ENCODE measurements at regions not wholly inside any gene's neighbourhood (a gene's known extent, or its start where the extent isn't known, plus 50 kb on each side); places are given as distances from the start of the nearest gene placed in this dataset.

GRCh38 chr15:39400821-39401550 lies 179.9 kb upstream of the THBS1 start:
- Histone ChIP-seq H3K27me3 (ENCODE audit: insufficient read depth, low read depth, low read length) (no peaks in the 10 kb centered on the region), H3K9me3 (ENCODE audit: low read length) (no peaks in the 10 kb centered on the region), H3K36me3 (ENCODE audit: insufficient read depth, low read length) (no peaks in the 10 kb centered on the region), H3K4me2 (ENCODE audit: low read length) (no peak overlapping the region), H4K20me1 (ENCODE audit: insufficient read depth) (no peaks in the 10 kb centered on the region), H3K9ac (ENCODE audit: low read length) (no peak overlapping the region), H3K9me2 (ENCODE audit: insufficient read depth, low read length) (no peaks in the 10 kb centered on the region), H3K4me3 (ENCODE audit: low read length) (no peak overlapping the region), H3F3A (ENCODE audit: insufficient read depth, low read length, poor library complexity, severe bottlenecking) (no peaks in the 10 kb centered on the region), H2AFZ (ENCODE audit: low read depth, low read length) (no peak overlapping the region), H3K79me2 (replicated peaks; ENCODE audit: insufficient read depth, low read length) (no peaks in the 10 kb centered on the region), H3K27ac (ENCODE audit: low read length) (no peak overlapping the region)
- TF ChIP-seq TAF1 (IDR thresholded peaks at IDR 0.05; ENCODE audit: low read depth) (no peak), POLR2AphosphoS5 (IDR thresholded peaks at IDR 0.05) (no peak), EZH2 (IDR thresholded peaks at IDR 0.05; ENCODE audit: borderline replicate concordance, insufficient read depth, low read length, poor library complexity, severe bottlenecking) (no peak), MXI1 (conservative IDR thresholded peaks at IDR 0.05; ENCODE audit: poor library complexity, severe bottlenecking) (no peak), RAD21 (conservative IDR thresholded peaks at IDR 0.05) (no peak)

DNA sequence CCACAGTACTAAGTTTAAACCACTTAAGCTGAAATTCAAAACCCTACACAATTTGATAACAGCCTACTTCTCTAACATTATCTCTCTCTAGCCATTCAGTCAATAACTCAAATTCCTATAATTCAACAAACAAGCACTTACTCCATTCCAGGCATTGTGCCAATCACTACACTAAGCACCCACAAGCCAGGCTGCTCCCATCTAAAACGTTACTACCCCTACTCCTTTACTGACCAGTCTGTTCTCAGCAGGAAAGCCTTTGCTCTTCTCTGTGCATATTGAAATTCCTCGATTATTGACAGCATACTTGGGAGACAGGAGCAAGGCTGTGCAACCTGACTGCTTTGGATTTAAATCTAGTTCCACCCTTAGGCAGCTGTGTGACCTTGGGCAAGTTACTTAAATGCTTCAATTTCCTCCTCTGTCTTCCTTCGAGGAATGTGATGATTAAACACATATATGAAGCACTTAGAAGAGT lies 177.2 kb upstream of the THBS1 start:
- no peaks in the 10 kb centered on the region for H3K27me3 ChIP-seq (ENCODE audit: insufficient read depth, low read depth, low read length)
- H3K4me2 ChIP-seq (ENCODE audit: low read length) = no peak overlapping the region
- TF ChIP-seq, protein P1, sequence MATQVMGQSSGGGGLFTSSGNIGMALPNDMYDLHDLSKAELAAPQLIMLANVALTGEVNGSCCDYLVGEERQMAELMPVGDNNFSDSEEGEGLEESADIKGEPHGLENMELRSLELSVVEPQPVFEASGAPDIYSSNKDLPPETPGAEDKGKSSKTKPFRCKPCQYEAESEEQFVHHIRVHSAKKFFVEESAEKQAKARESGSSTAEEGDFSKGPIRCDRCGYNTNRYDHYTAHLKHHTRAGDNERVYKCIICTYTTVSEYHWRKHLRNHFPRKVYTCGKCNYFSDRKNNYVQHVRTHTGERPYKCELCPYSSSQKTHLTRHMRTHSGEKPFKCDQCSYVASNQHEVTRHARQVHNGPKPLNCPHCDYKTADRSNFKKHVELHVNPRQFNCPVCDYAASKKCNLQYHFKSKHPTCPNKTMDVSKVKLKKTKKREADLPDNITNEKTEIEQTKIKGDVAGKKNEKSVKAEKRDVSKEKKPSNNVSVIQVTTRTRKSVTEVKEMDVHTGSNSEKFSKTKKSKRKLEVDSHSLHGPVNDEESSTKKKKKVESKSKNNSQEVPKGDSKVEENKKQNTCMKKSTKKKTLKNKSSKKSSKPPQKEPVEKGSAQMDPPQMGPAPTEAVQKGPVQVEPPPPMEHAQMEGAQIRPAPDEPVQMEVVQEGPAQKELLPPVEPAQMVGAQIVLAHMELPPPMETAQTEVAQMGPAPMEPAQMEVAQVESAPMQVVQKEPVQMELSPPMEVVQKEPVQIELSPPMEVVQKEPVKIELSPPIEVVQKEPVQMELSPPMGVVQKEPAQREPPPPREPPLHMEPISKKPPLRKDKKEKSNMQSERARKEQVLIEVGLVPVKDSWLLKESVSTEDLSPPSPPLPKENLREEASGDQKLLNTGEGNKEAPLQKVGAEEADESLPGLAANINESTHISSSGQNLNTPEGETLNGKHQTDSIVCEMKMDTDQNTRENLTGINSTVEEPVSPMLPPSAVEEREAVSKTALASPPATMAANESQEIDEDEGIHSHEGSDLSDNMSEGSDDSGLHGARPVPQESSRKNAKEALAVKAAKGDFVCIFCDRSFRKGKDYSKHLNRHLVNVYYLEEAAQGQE (IDR thresholded peaks at IDR 0.05; ENCODE audit: borderline replicate concordance) = no peak
- TF ChIP-seq EZH2 (IDR thresholded peaks at IDR 0.05; ENCODE audit: borderline replicate concordance, insufficient read depth, low read length, poor library complexity, severe bottlenecking) = no peak
- TF ChIP-seq TAF1 (IDR thresholded peaks at IDR 0.05; ENCODE audit: low read depth) = no peak
- no peak for TF ChIP-seq EP300 (conservative IDR thresholded peaks at IDR 0.05; ENCODE audit: poor library complexity, severe bottlenecking)
- no peak for TF ChIP-seq MXI1 (conservative IDR thresholded peaks at IDR 0.05; ENCODE audit: poor library complexity, severe bottlenecking)
- TF ChIP-seq CTCF (IDR thresholded peaks at IDR 0.05; ENCODE audit: poor library complexity, severe bottlenecking) = no peak
- TF ChIP-seq RAD21 (conservative IDR thresholded peaks at IDR 0.05) = no peak
- no peak for TF ChIP-seq POLR2AphosphoS5 (IDR thresholded peaks at IDR 0.05)
- TF ChIP-seq SMC3 (conservative IDR thresholded peaks at IDR 0.05; ENCODE audit: poor library complexity) = no peak
- no peaks in the 10 kb centered on the region for H4K20me1 ChIP-seq (ENCODE audit: insufficient read depth)
- no peaks in the 10 kb centered on the region for H3K9me3 ChIP-seq (ENCODE audit: low read length)
- no peak overlapping the region for H2AFZ ChIP-seq (ENCODE audit: low read depth, low read length)
- H3K9me2 ChIP-seq (ENCODE audit: insufficient read depth, low read length) = no peaks in the 10 kb centered on the region
- H3F3A ChIP-seq (ENCODE audit: insufficient read depth, low read length, poor library complexity, severe bottlenecking) = no peaks in the 10 kb centered on the region
- H3K79me2 ChIP-seq (replicated peaks; ENCODE audit: insufficient read depth, low read length) = no peaks in the 10 kb centered on the region
- H3K4me3 ChIP-seq (ENCODE audit: low read length) = no peak overlapping the region
- no peaks in the 10 kb centered on the region for H3K36me3 ChIP-seq (ENCODE audit: insufficient read depth, low read length)
- no peak overlapping the region for H3K9ac ChIP-seq (ENCODE audit: low read length)
- no peak overlapping the region for H3K27ac ChIP-seq (ENCODE audit: low read length)
